ENCODE measurements at regions not wholly inside any gene's neighbourhood (a gene's known extent, or its start where the extent isn't known, plus 50 kb on each side); places are given as distances from the start of the nearest gene placed in this dataset.

GRCh38 chr20:50311308-50312001 is 120.8 kb downstream of the CEBPB start:
- Histone ChIP-seq H3K4me3 (no peak overlapping the region), H3K36me3 (no peaks in the 10 kb centered on the region), H3K27me3 (no peaks in the 10 kb centered on the region), H3K9me3 (no peaks in the 10 kb centered on the region)
- no peak for DNase-seq

- Histone ChIP-seq H3K27me3 (no peaks in the 10 kb centered on the region), H3K4me3 (no peak overlapping the region), H3K9me3 (no peaks in the 10 kb centered on the region), H3K36me3 (no peaks in the 10 kb centered on the region)
- no peak for DNase-seq
These were observed 121.5 kb downstream of the CEBPB start for GRCh38 chr20:50312002-50312681.

- DNase-seq = peak; percentile 92
- Histone ChIP-seq H3K4me3 (no peak overlapping the region), H3K9me3 (no peaks in the 10 kb centered on the region), H3K36me3 (no peaks in the 10 kb centered on the region), H3K27me3 (no peaks in the 10 kb centered on the region)
These were observed 122.3 kb downstream of the CEBPB start for GRCh38 chr20:50312682-50313521.

GRCh38 chr20:50313522-50313820 is 122.8 kb downstream of the CEBPB start:
- DNase-seq = no peak
- Histone ChIP-seq H3K27me3 (no peaks in the 10 kb centered on the region), H3K4me3 (no peak overlapping the region), H3K9me3 (no peaks in the 10 kb centered on the region), H3K36me3 (no peaks in the 10 kb centered on the region)

GRCh38 chr20:50313827-50314677 is 123.4 kb downstream of the CEBPB start:
- no peaks in the 10 kb centered on the region for H3K27me3 ChIP-seq
- no peaks in the 10 kb centered on the region for H3K36me3 ChIP-seq
- H3K4me3 ChIP-seq = no peak overlapping the region
- H3K9me3 ChIP-seq = no peaks in the 10 kb centered on the region
- no peak for DNase-seq

GRCh38 chr20:50314678-50315335 is 124.2 kb downstream of the CEBPB start:
- H3K9me3 ChIP-seq = no peaks in the 10 kb centered on the region
- H3K36me3 ChIP-seq = no peaks in the 10 kb centered on the region
- H3K27me3 ChIP-seq = no peaks in the 10 kb centered on the region
- no peak overlapping the region for H3K4me3 ChIP-seq
- DNase-seq = no peak

- DNase-seq = no peak
- no peak overlapping the region for H3K4me3 ChIP-seq
These were observed 125.2 kb downstream of the CEBPB start for GRCh38 chr20:50315586-50316551.

GRCh38 chr20:50317116-50317515 is 126.5 kb downstream of the CEBPB start:
- Histone ChIP-seq H3K27me3 (no peaks in the 10 kb centered on the region), H3K4me3 (no peak overlapping the region), H3K36me3 (no peaks in the 10 kb centered on the region), H3K9me3 (no peaks in the 10 kb centered on the region)
- no peak for DNase-seq

More at GRCh38 chr20:50315586-50316551, 125.2 kb downstream of the CEBPB start:
- Histone ChIP-seq H3K27me3 (no peaks in the 10 kb centered on the region), H3K9me3 (no peaks in the 10 kb centered on the region), H3K36me3 (no peaks in the 10 kb centered on the region)

GRCh38 chr20:50317609-50318008 is 127.0 kb downstream of the CEBPB start:
- DNase-seq = no peak
- no peaks in the 10 kb centered on the region for H3K27me3 ChIP-seq
- H3K9me3 ChIP-seq = no peaks in the 10 kb centered on the region
- H3K36me3 ChIP-seq = no peaks in the 10 kb centered on the region
- no peak overlapping the region for H3K4me3 ChIP-seq

GRCh38 chr20:50318710-50319109 is 128.1 kb downstream of the CEBPB start:
- DNase-seq = no peak

GRCh38 chr20:50320005-50320900 is 129.6 kb downstream of the CEBPB start:
- Histone ChIP-seq H3K27me3 (no peaks in the 10 kb centered on the region), H3K36me3 (no peaks in the 10 kb centered on the region), H3K9me3 (no peaks in the 10 kb centered on the region), H3K4me3 (peak overlapping the region; percentile 32; the same call in 1 of the 2 replicates)
- no peak for DNase-seq

More at GRCh38 chr20:50318710-50319109, 128.1 kb downstream of the CEBPB start:
- no peak overlapping the region for H3K4me3 ChIP-seq
- H3K36me3 ChIP-seq = no peaks in the 10 kb centered on the region
- no peaks in the 10 kb centered on the region for H3K27me3 ChIP-seq
- H3K9me3 ChIP-seq = no peaks in the 10 kb centered on the region

- no peaks in the 10 kb centered on the region for H3K27me3 ChIP-seq
- no peaks in the 10 kb centered on the region for H3K36me3 ChIP-seq
- peak; percentile 98 for DNase-seq
- no peaks in the 10 kb centered on the region for H3K9me3 ChIP-seq
- peak overlapping the region; percentile 32 for H3K4me3 ChIP-seq
These were observed 130.5 kb downstream of the CEBPB start for GRCh38 chr20:50320901-50321796.

- H3K27me3 ChIP-seq = no peaks in the 10 kb centered on the region
- H3K36me3 ChIP-seq = no peaks in the 10 kb centered on the region
- DNase-seq = peak; percentile 79
- no peaks in the 10 kb centered on the region for H3K9me3 ChIP-seq
- peak overlapping the region; percentile 32 for H3K4me3 ChIP-seq
These were observed 131.3 kb downstream of the CEBPB start for GRCh38 chr20:50321797-50322480.
